ENCODE measurements at regions not wholly inside any gene's neighbourhood (a gene's known extent, or its start where the extent isn't known, plus 50 kb on each side); places are given as distances from the start of the nearest gene placed in this dataset.

DNA sequence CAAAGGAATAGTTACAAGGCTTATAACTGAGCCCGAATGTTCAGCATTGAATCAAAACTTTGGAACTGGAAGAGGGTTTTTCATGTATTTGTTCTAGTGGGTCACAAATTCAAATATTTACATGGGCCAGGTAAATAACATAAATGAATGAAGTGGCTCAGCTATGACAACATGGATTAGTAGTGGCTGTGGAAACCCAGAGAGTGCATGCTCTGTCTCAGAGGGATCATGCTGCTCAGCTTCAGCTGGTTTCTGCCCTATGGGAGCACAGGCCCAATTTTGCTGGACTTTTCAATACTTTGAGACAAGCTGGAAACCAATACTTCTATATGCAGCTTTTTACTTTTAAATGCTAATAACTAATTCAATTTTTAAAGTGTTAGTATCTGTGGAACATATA is 394.0 kb upstream of the TEX13C start:
- TF ChIP-seq POLR2A (IDR thresholded peaks at IDR 0.05) = no peak
- TF ChIP-seq, protein P1, sequence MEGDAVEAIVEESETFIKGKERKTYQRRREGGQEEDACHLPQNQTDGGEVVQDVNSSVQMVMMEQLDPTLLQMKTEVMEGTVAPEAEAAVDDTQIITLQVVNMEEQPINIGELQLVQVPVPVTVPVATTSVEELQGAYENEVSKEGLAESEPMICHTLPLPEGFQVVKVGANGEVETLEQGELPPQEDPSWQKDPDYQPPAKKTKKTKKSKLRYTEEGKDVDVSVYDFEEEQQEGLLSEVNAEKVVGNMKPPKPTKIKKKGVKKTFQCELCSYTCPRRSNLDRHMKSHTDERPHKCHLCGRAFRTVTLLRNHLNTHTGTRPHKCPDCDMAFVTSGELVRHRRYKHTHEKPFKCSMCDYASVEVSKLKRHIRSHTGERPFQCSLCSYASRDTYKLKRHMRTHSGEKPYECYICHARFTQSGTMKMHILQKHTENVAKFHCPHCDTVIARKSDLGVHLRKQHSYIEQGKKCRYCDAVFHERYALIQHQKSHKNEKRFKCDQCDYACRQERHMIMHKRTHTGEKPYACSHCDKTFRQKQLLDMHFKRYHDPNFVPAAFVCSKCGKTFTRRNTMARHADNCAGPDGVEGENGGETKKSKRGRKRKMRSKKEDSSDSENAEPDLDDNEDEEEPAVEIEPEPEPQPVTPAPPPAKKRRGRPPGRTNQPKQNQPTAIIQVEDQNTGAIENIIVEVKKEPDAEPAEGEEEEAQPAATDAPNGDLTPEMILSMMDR (IDR thresholded peaks at IDR 0.05) = no peak

DNA sequence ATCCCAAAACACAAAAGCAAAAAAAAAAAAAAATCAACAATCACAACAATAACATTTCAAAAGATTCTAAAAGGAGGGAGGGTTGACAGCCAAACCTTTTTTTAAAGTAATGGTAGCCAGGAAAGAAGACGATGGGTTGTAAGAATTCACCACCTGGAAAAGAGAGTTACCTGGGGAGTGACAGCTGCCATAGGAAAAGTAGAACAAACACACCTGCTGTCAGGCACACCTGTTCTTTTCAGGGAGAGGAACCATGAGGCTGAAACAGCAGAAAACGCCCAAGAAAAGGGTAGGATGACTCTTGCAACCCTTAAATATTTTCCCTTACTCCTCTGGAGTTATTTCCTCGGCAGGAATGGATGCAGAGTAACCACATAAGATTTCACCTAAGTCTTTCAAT is 388.4 kb upstream of the TEX13C start:
- Histone ChIP-seq H3K9me3 (no peaks in the 10 kb centered on the region), H3K27me3 (no peaks in the 10 kb centered on the region), H3K36me3 (no peaks in the 10 kb centered on the region), H3K4me1 (no peaks in the 10 kb centered on the region), H3K4me3 (no peak overlapping the region), H3K27ac (no peak overlapping the region)
- DNase-seq = no peak
- TF ChIP-seq, protein P1 (IDR thresholded peaks at IDR 0.05) = no peak
- TF ChIP-seq POLR2A (IDR thresholded peaks at IDR 0.05) = no peak

More for the DNA sequence above, 394.0 kb upstream of the TEX13C start:
- Histone ChIP-seq H3K4me3 (no peak overlapping the region), H3K9me3 (no peaks in the 10 kb centered on the region), H3K27ac (no peak overlapping the region), H3K27me3 (no peaks in the 10 kb centered on the region), H3K4me1 (no peaks in the 10 kb centered on the region), H3K36me3 (no peaks in the 10 kb centered on the region)
- no peak for DNase-seq

DNA sequence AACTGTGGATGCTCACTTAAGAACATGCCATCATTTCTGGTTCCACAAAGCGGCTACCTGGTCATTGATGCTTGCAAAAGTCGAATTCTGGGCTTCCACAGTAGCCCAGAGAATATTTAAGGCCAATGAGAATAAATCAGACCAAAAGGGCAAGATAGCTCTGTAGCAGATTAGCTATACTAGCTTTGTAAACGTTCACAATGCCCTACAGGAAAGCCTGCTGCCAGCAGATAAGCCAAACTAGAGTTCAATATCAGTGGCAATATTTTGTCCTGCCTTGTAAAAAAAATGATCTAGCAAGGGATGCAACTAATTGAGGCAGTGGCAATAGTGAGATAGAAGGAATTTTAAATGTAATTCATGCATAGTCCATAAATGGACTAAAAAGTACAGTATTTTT is 387.7 kb upstream of the TEX13C start:
- TF ChIP-seq, protein P1 (IDR thresholded peaks at IDR 0.05) = no peak
- TF ChIP-seq POLR2A (IDR thresholded peaks at IDR 0.05) = no peak
- H3K4me3 ChIP-seq = no peak overlapping the region
- H3K36me3 ChIP-seq = no peaks in the 10 kb centered on the region
- no peaks in the 10 kb centered on the region for H3K9me3 ChIP-seq
- DNase-seq = no peak
- no peaks in the 10 kb centered on the region for H3K4me1 ChIP-seq
- no peak overlapping the region for H3K27ac ChIP-seq
- H3K27me3 ChIP-seq = no peaks in the 10 kb centered on the region

DNA sequence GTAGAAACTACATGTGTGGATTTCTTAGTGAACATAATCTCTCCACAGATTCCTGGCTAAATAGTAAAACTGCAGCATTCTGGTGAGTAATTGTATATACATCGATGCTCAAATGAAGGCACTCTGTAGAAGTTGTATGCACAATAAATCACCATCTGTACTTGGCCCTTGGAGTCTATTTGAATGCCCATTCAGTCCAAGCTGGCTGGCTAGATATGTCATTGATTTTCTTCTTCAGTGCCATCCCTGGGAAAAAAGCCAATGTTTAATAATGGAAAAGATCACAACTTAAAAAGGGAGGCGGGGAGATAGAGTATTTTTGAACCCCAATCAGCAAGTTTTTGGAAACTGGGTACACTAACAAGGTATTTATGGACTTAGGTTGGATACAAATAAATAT is 381.0 kb upstream of the TEX13C start:
- no peaks in the 10 kb centered on the region for H3K4me1 ChIP-seq
- DNase-seq = no peak
- TF ChIP-seq, protein P1 (IDR thresholded peaks at IDR 0.05) = no peak
- TF ChIP-seq POLR2A (IDR thresholded peaks at IDR 0.05) = no peak
- H3K27me3 ChIP-seq = no peaks in the 10 kb centered on the region
- no peak overlapping the region for H3K27ac ChIP-seq
- no peaks in the 10 kb centered on the region for H3K9me3 ChIP-seq
- H3K4me3 ChIP-seq = no peak overlapping the region
- H3K36me3 ChIP-seq = no peaks in the 10 kb centered on the region

DNA sequence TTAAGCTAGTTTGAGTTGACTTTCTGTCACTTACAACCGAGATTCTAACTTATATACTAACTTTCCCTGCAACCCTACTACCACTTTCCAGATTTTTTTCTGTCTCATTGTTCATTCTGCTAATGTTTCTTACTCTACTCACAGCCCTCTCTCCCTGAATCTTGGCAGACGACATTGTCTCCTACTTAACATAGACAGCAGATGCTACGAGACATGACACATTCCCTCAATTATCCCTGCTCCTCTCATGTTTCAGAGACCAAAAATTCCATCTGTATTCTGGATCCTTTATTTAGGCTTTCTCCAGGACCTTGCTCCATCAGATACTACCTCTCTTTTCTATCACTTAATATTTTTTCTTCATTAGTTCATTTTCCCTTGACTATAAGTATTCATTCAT is 379.1 kb upstream of the TEX13C start:
- Histone ChIP-seq H3K27ac (no peak overlapping the region), H3K4me1 (no peaks in the 10 kb centered on the region), H3K9me3 (no peaks in the 10 kb centered on the region), H3K36me3 (no peaks in the 10 kb centered on the region), H3K27me3 (no peaks in the 10 kb centered on the region), H3K4me3 (no peak overlapping the region)
- DNase-seq = no peak
- no peak for TF ChIP-seq POLR2A (IDR thresholded peaks at IDR 0.05)
- TF ChIP-seq, protein P1 (IDR thresholded peaks at IDR 0.05) = no peak

DNA sequence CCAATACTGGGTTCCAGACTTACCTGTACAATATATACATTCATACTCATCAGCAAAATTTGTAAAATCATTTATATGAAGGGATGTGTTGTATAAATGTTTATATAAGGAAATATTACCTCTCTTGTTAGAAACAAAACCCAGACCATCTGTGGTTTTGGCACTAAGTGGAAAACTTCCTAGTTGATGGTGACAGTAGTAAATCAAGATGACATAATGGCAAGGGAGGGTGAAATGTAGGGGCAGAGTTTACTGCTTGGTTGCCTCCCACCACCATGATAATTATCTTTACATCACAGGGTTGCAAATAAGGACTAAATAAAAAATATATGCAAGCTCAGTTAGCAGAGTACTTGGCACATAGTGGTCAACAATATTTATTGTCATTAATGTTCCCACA is 365.3 kb upstream of the TEX13C start:
- no peak for DNase-seq
- TF ChIP-seq POLR2A (IDR thresholded peaks at IDR 0.05) = no peak
- TF ChIP-seq, protein P1 (IDR thresholded peaks at IDR 0.05) = no peak

More for the DNA sequence above, 365.3 kb upstream of the TEX13C start:
- no peaks in the 10 kb centered on the region for H3K9me3 ChIP-seq
- H3K27ac ChIP-seq = no peak overlapping the region
- no peaks in the 10 kb centered on the region for H3K4me1 ChIP-seq
- H3K36me3 ChIP-seq = no peaks in the 10 kb centered on the region
- H3K27me3 ChIP-seq = no peaks in the 10 kb centered on the region
- H3K4me3 ChIP-seq = no peak overlapping the region
